ENCODE measurements at regions not wholly inside any gene's neighbourhood (a gene's known extent, or its start where the extent isn't known, plus 50 kb on each side); places are given as distances from the start of the nearest gene placed in this dataset.

GRCh38 chr20:24891546-24892393 lies 57.3 kb upstream of the CST7 start:
- no peak for DNase-seq (ENCODE audit: low spot score in 2 of 2)
- Histone ChIP-seq H3K4me3 (no peak overlapping the region), H3K36me3 (no peaks in the 10 kb centered on the region), H3K27ac (no peak overlapping the region), H3K27me3 (no peaks in the 10 kb centered on the region), H3K4me1 (no peaks in the 10 kb centered on the region), H3K9me3 (no peaks in the 10 kb centered on the region)
- no peak for TF ChIP-seq CTCF (IDR thresholded peaks at IDR 0.05)
- intact Hi-C loops (cut with DNase I) = no loop called here

GRCh38 chr20:24892522-24892921 lies 56.5 kb upstream of the CST7 start:
- TF ChIP-seq CTCF (IDR thresholded peaks at IDR 0.05) = no peak
- intact Hi-C loops (cut with DNase I) = no loop called here
- no peak for DNase-seq (ENCODE audit: low spot score in 2 of 2)
- Histone ChIP-seq H3K9me3 (no peaks in the 10 kb centered on the region), H3K36me3 (no peaks in the 10 kb centered on the region), H3K27me3 (no peaks in the 10 kb centered on the region), H3K27ac (no peak overlapping the region), H3K4me3 (no peak overlapping the region), H3K4me1 (no peaks in the 10 kb centered on the region)

- Histone ChIP-seq H3K27me3 (no peaks in the 10 kb centered on the region), H3K4me3 (no peak overlapping the region), H3K9me3 (no peaks in the 10 kb centered on the region), H3K27ac (no peak overlapping the region), H3K36me3 (no peaks in the 10 kb centered on the region), H3K4me1 (no peaks in the 10 kb centered on the region)
- intact Hi-C loops (cut with DNase I) = no loop called here
- no peak for DNase-seq (ENCODE audit: low spot score in 2 of 2)
- no peak for TF ChIP-seq CTCF (IDR thresholded peaks at IDR 0.05)
Observed at GRCh38 chr20:24892931-24893330, 56.1 kb upstream of the CST7 start.

- Histone ChIP-seq H3K27me3 (no peaks in the 10 kb centered on the region), H3K4me3 (no peak overlapping the region), H3K27ac (no peak overlapping the region), H3K36me3 (no peaks in the 10 kb centered on the region), H3K4me1 (no peaks in the 10 kb centered on the region), H3K9me3 (no peaks in the 10 kb centered on the region)
- no peak for DNase-seq (ENCODE audit: low spot score in 2 of 2)
- TF ChIP-seq CTCF (IDR thresholded peaks at IDR 0.05) = no peak
- intact Hi-C loops (cut with DNase I) = no loop called here
Observed at GRCh38 chr20:24894488-24894887, 54.6 kb upstream of the CST7 start.

- H3K4me3 ChIP-seq = no peak overlapping the region
- TF ChIP-seq CTCF (IDR thresholded peaks at IDR 0.05) = no peak
- no peak for DNase-seq (ENCODE audit: low spot score in 2 of 2)
- no peaks in the 10 kb centered on the region for H3K9me3 ChIP-seq
- no peak overlapping the region for H3K27ac ChIP-seq
- intact Hi-C loops (cut with DNase I) = no loop called here
- no peaks in the 10 kb centered on the region for H3K4me1 ChIP-seq
- no peaks in the 10 kb centered on the region for H3K27me3 ChIP-seq
- no peaks in the 10 kb centered on the region for H3K36me3 ChIP-seq
Observed at GRCh38 chr20:24894967-24895366, 54.1 kb upstream of the CST7 start.
